ENCODE measurements at regions not wholly inside any gene's neighbourhood (a gene's known extent, or its start where the extent isn't known, plus 50 kb on each side); places are given as distances from the start of the nearest gene placed in this dataset.

- peaks cover 9% of the 10 kb centered on the region; the same call in 1 of the 2 replicates for H3K4me1 ChIP-seq (ENCODE audit: insufficient read depth, low read length)
- no peaks in the 10 kb centered on the region for H3K36me3 ChIP-seq (ENCODE audit: insufficient read depth, low read length)
- no peak overlapping the region for H3K9ac ChIP-seq (ENCODE audit: low read depth, low read length)
- no peaks in the 10 kb centered on the region for H3K9me3 ChIP-seq (ENCODE audit: control insufficient read depth, insufficient read depth, low read length)
Observed at GRCh38 chr5:174589011-174589410, 135.4 kb upstream of the MSX2 start.

GRCh38 chr5:174589599-174589998 is 134.8 kb upstream of the MSX2 start:
- H3K9ac ChIP-seq (ENCODE audit: low read depth, low read length): no peak overlapping the region
- H3K4me1 ChIP-seq (ENCODE audit: insufficient read depth, low read length): peaks cover 9% of the 10 kb centered on the region; the same call in 1 of the 2 replicates
- H3K9me3 ChIP-seq (ENCODE audit: control insufficient read depth, insufficient read depth, low read length): no peaks in the 10 kb centered on the region
- H3K36me3 ChIP-seq (ENCODE audit: insufficient read depth, low read length): no peaks in the 10 kb centered on the region

GRCh38 chr5:174590820-174591219 is 133.6 kb upstream of the MSX2 start:
- no peak overlapping the region for H3K9ac ChIP-seq (ENCODE audit: low read depth, low read length)
- H3K36me3 ChIP-seq (ENCODE audit: insufficient read depth, low read length): no peaks in the 10 kb centered on the region
- H3K9me3 ChIP-seq (ENCODE audit: control insufficient read depth, insufficient read depth, low read length): no peaks in the 10 kb centered on the region
- peaks cover 9% of the 10 kb centered on the region; the same call in 1 of the 2 replicates for H3K4me1 ChIP-seq (ENCODE audit: insufficient read depth, low read length)

- no peak overlapping the region for H3K9ac ChIP-seq (ENCODE audit: low read depth, low read length)
- no peaks in the 10 kb centered on the region for H3K9me3 ChIP-seq (ENCODE audit: control insufficient read depth, insufficient read depth, low read length)
- no peaks in the 10 kb centered on the region for H3K36me3 ChIP-seq (ENCODE audit: insufficient read depth, low read length)
- H3K4me1 ChIP-seq (ENCODE audit: insufficient read depth, low read length): peaks cover 13% of the 10 kb centered on the region
Observed at GRCh38 chr5:174596429-174596828, 128.0 kb upstream of the MSX2 start.

- no peak overlapping the region for H3K9ac ChIP-seq (ENCODE audit: low read depth, low read length)
- H3K36me3 ChIP-seq (ENCODE audit: insufficient read depth, low read length): no peaks in the 10 kb centered on the region
- peaks cover 17% of the 10 kb centered on the region for H3K4me1 ChIP-seq (ENCODE audit: insufficient read depth, low read length)
- peaks cover 3% of the 10 kb centered on the region; the same call in 1 of the 2 replicates for H3K9me3 ChIP-seq (ENCODE audit: control insufficient read depth, insufficient read depth, low read length)
Observed at GRCh38 chr5:174599992-174600391, 124.4 kb upstream of the MSX2 start.

- Histone ChIP-seq H3K4me1 (ENCODE audit: insufficient read depth, low read length) (peaks cover 17% of the 10 kb centered on the region), H3K36me3 (ENCODE audit: insufficient read depth, low read length) (no peaks in the 10 kb centered on the region), H3K9ac (ENCODE audit: low read depth, low read length) (no peak overlapping the region), H3K9me3 (ENCODE audit: control insufficient read depth, insufficient read depth, low read length) (peaks cover 3% of the 10 kb centered on the region; the same call in 1 of the 2 replicates)
Observed at GRCh38 chr5:174601946-174602345, 122.4 kb upstream of the MSX2 start.

- Histone ChIP-seq H3K9ac (ENCODE audit: low read depth, low read length) (no peak overlapping the region), H3K9me3 (ENCODE audit: control insufficient read depth, insufficient read depth, low read length) (peaks cover 3% of the 10 kb centered on the region; the same call in 1 of the 2 replicates), H3K4me1 (ENCODE audit: insufficient read depth, low read length) (peaks cover 5% of the 10 kb centered on the region), H3K36me3 (ENCODE audit: insufficient read depth, low read length) (no peaks in the 10 kb centered on the region)
Observed at GRCh38 chr5:174606153-174606552, 118.2 kb upstream of the MSX2 start.

GRCh38 chr5:174606646-174607045 is 117.7 kb upstream of the MSX2 start:
- Histone ChIP-seq H3K9ac (ENCODE audit: low read depth, low read length) (no peak overlapping the region), H3K36me3 (ENCODE audit: insufficient read depth, low read length) (no peaks in the 10 kb centered on the region), H3K4me1 (ENCODE audit: insufficient read depth, low read length) (peaks cover 2% of the 10 kb centered on the region), H3K9me3 (ENCODE audit: control insufficient read depth, insufficient read depth, low read length) (peaks cover 3% of the 10 kb centered on the region; the same call in 1 of the 2 replicates)

GRCh38 chr5:174607205-174607604 is 117.2 kb upstream of the MSX2 start:
- H3K4me1 ChIP-seq (ENCODE audit: insufficient read depth, low read length): no peaks in the 10 kb centered on the region
- peaks cover 3% of the 10 kb centered on the region; the same call in 1 of the 2 replicates for H3K9me3 ChIP-seq (ENCODE audit: control insufficient read depth, insufficient read depth, low read length)
- no peak overlapping the region for H3K9ac ChIP-seq (ENCODE audit: low read depth, low read length)
- no peaks in the 10 kb centered on the region for H3K36me3 ChIP-seq (ENCODE audit: insufficient read depth, low read length)

- Histone ChIP-seq H3K9me3 (ENCODE audit: control insufficient read depth, insufficient read depth, low read length) (peaks cover 3% of the 10 kb centered on the region; the same call in 1 of the 2 replicates), H3K9ac (ENCODE audit: low read depth, low read length) (no peak overlapping the region), H3K36me3 (ENCODE audit: insufficient read depth, low read length) (no peaks in the 10 kb centered on the region), H3K4me1 (ENCODE audit: insufficient read depth, low read length) (no peaks in the 10 kb centered on the region)
Observed at GRCh38 chr5:174607916-174608315, 116.5 kb upstream of the MSX2 start.

- H3K36me3 ChIP-seq (ENCODE audit: insufficient read depth, low read length): no peaks in the 10 kb centered on the region
- no peaks in the 10 kb centered on the region for H3K4me1 ChIP-seq (ENCODE audit: insufficient read depth, low read length)
- no peak overlapping the region for H3K9ac ChIP-seq (ENCODE audit: low read depth, low read length)
- peaks cover 2% of the 10 kb centered on the region; the same call in 1 of the 2 replicates for H3K9me3 ChIP-seq (ENCODE audit: control insufficient read depth, insufficient read depth, low read length)
Observed at GRCh38 chr5:174608631-174609097, 115.7 kb upstream of the MSX2 start.

GRCh38 chr5:174609116-174609515 is 115.3 kb upstream of the MSX2 start:
- no peaks in the 10 kb centered on the region for H3K9me3 ChIP-seq (ENCODE audit: control insufficient read depth, insufficient read depth, low read length)
- no peaks in the 10 kb centered on the region for H3K4me1 ChIP-seq (ENCODE audit: insufficient read depth, low read length)
- no peak overlapping the region for H3K9ac ChIP-seq (ENCODE audit: low read depth, low read length)
- H3K36me3 ChIP-seq (ENCODE audit: insufficient read depth, low read length): no peaks in the 10 kb centered on the region

- H3K9me3 ChIP-seq (ENCODE audit: control insufficient read depth, insufficient read depth, low read length): no peaks in the 10 kb centered on the region
- no peak overlapping the region for H3K9ac ChIP-seq (ENCODE audit: low read depth, low read length)
- H3K36me3 ChIP-seq (ENCODE audit: insufficient read depth, low read length): no peaks in the 10 kb centered on the region
- H3K4me1 ChIP-seq (ENCODE audit: insufficient read depth, low read length): no peaks in the 10 kb centered on the region
Observed at GRCh38 chr5:174610968-174611367, 113.4 kb upstream of the MSX2 start.

GRCh38 chr5:174612686-174613085 is 111.7 kb upstream of the MSX2 start:
- no peaks in the 10 kb centered on the region for H3K36me3 ChIP-seq (ENCODE audit: insufficient read depth, low read length)
- no peaks in the 10 kb centered on the region for H3K9me3 ChIP-seq (ENCODE audit: control insufficient read depth, insufficient read depth, low read length)
- no peak overlapping the region for H3K9ac ChIP-seq (ENCODE audit: low read depth, low read length)
- no peaks in the 10 kb centered on the region; the same call in 1 of the 2 replicates for H3K4me1 ChIP-seq (ENCODE audit: insufficient read depth, low read length)

GRCh38 chr5:174614500-174615135 is 109.8 kb upstream of the MSX2 start:
- no peaks in the 10 kb centered on the region for H3K36me3 ChIP-seq (ENCODE audit: insufficient read depth, low read length)
- no peak overlapping the region for H3K9ac ChIP-seq (ENCODE audit: low read depth, low read length)
- H3K4me1 ChIP-seq (ENCODE audit: insufficient read depth, low read length): no peaks in the 10 kb centered on the region; the same call in 1 of the 2 replicates
- no peaks in the 10 kb centered on the region for H3K9me3 ChIP-seq (ENCODE audit: control insufficient read depth, insufficient read depth, low read length)

All from ES-I3 (cell line).